ENCODE measurements at regions not wholly inside any gene's neighbourhood (a gene's known extent, or its start where the extent isn't known, plus 50 kb on each side); places are given as distances from the start of the nearest gene placed in this dataset.

DNA sequence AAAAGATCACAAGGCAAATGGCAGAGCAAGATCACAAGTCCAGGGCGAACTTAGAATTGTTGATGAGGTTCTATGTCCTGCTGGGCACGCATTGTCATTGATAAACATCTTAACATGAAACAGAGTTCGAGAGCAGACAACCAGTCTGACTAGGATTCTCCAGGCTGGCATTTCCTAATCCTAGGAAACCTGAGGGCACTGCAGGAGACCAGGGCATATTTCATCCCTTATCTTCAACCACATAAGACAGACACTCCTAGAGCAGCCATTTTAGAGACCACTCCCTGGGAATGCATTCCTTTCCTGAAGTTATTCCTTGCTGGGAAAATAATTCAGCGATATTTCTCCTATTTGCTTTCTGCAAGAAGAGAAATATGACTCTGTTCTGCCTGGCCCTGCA is 1199.9 kb downstream of the SI start:
- no peak for DNase-seq
- H3K4me3 Mint-ChIP-seq: no peak overlapping the region
- H3T11ph ChIP-seq (ENCODE audit: low read length): no peak overlapping the region

More for the DNA sequence above, 1199.9 kb downstream of the SI start:
- WGBS (ENCODE audit: extremely low coverage, insufficient read length, low lambda C conversion rate): no CpG with 5 or more reads among the region's 4 CpGs
- Histone ChIP-seq H2AK5ac (ENCODE audit: insufficient read length, low read length) (no peak overlapping the region), H2BK120ac (ENCODE audit: low read depth, low read length, poor library complexity, severe bottlenecking) (no peak overlapping the region), H3K18ac (ENCODE audit: insufficient read length, low read depth, low read length) (no peak overlapping the region), H3K27me3 (ENCODE audit: insufficient read depth, low read length) (no peaks in the 10 kb centered on the region), H2BK5ac (ENCODE audit: insufficient read length, low read length) (no peak overlapping the region), H3K4ac (ENCODE audit: low read depth, low read length) (no peak overlapping the region), H3K27ac (ENCODE audit: insufficient read length, low read depth, low read length) (no peak overlapping the region), H3K4me1 (ENCODE audit: insufficient read depth, low read length) (no peaks in the 10 kb centered on the region), H4K20me1 (ENCODE audit: control insufficient read depth, insufficient read depth, insufficient read length) (no peaks in the 10 kb centered on the region), H2AFZ (ENCODE audit: low read length) (no peak overlapping the region), H3K14ac (ENCODE audit: insufficient read depth, low read length) (no peak overlapping the region), H3K79me1 (ENCODE audit: insufficient read depth, low read depth, low read length, poor library complexity, severe bottlenecking) (no peaks in the 10 kb centered on the region), H4K91ac (ENCODE audit: insufficient read length, low read depth, low read length) (no peak overlapping the region), H3K56ac (ENCODE audit: insufficient read length, low read depth, low read length) (no peak overlapping the region), H4K8ac (replicated peaks; ENCODE audit: insufficient read length, low read depth, low read length) (no peak overlapping the region), H2BK12ac (ENCODE audit: insufficient read length, low read depth, low read length) (no peak overlapping the region), H2BK15ac (ENCODE audit: low read depth, low read length) (no peak overlapping the region), H3K79me2 (ENCODE audit: insufficient read depth, low read length) (no peaks in the 10 kb centered on the region), H2BK20ac (ENCODE audit: low read depth, low read length, poor library complexity, severe bottlenecking) (no peak overlapping the region), H3K4me2 (ENCODE audit: insufficient read depth, insufficient read length, low read length) (no peak overlapping the region), H3K23ac (ENCODE audit: insufficient read length, low read depth, low read length) (no peak overlapping the region), H3K23me2 (ENCODE audit: insufficient read length, low read depth, low read length, poor library complexity, severe bottlenecking) (no peaks in the 10 kb centered on the region), H3K9ac (ENCODE audit: extremely low read depth, insufficient read length, low read length) (no peak overlapping the region), H3K9me3 (ENCODE audit: control insufficient read depth, low read depth, low read length) (peaks cover 10% of the 10 kb centered on the region), H4K5ac (ENCODE audit: insufficient read length, low read depth, low read length) (no peak overlapping the region)
- Mint-ChIP-seq H3K27ac (no peak overlapping the region), H3K4me1 (peaks cover 3 to 5% of the 10 kb centered on the region in 2 experiments; a peak in 3 of 4 replicates), H3K27me3 (ENCODE audit: low read depth) (no peaks in the 10 kb centered on the region), H3K9me3 (peaks cover 28 to 36% of the 10 kb centered on the region in 2 experiments), H3K36me3 (ENCODE audit: insufficient read depth in 1 of 3, low read depth in 3 of 3) (peaks cover 19 to 31% (median 30%) of the 10 kb centered on the region in 3 experiments)
- no peak for TF ChIP-seq CTCF (conservative IDR thresholded peaks at IDR 0.05)
